ENCODE measurements at regions not wholly inside any gene's neighbourhood (a gene's known extent, or its start where the extent isn't known, plus 50 kb on each side); places are given as distances from the start of the nearest gene placed in this dataset.

- Mint-ChIP-seq H3K27ac (ENCODE audit: unreplicated experiment) (no peak overlapping the region), H3K4me3 (ENCODE audit: unreplicated experiment) (no peak overlapping the region), H3K27me3 (ENCODE audit: unreplicated experiment) (no peaks in the 10 kb centered on the region), H3K9me3 (ENCODE audit: unreplicated experiment) (no peaks in the 10 kb centered on the region), H3K36me3 (ENCODE audit: low read depth, unreplicated experiment) (no peaks in the 10 kb centered on the region), H3K4me1 (ENCODE audit: unreplicated experiment) (no peaks in the 10 kb centered on the region)
- no peak for DNase-seq (ENCODE audit: low spot score)
- no peak for TF ChIP-seq CTCF (IDR thresholded peaks at IDR 0.05; ENCODE audit: unreplicated experiment)
Observed at GRCh38 chr13:58592052-58592451, 960.5 kb downstream of the PCDH17 start.

- Mint-ChIP-seq H3K36me3 (ENCODE audit: low read depth, unreplicated experiment) (no peaks in the 10 kb centered on the region), H3K4me1 (ENCODE audit: unreplicated experiment) (no peaks in the 10 kb centered on the region), H3K4me3 (ENCODE audit: unreplicated experiment) (no peak overlapping the region), H3K27ac (ENCODE audit: unreplicated experiment) (no peak overlapping the region), H3K27me3 (ENCODE audit: unreplicated experiment) (no peaks in the 10 kb centered on the region), H3K9me3 (ENCODE audit: unreplicated experiment) (no peaks in the 10 kb centered on the region)
- DNase-seq (ENCODE audit: low spot score) = no peak
- TF ChIP-seq CTCF (IDR thresholded peaks at IDR 0.05; ENCODE audit: unreplicated experiment) = no peak
Observed at GRCh38 chr13:58592786-58593185, 961.2 kb downstream of the PCDH17 start.

GRCh38 chr13:58594747-58595600, 963.4 kb downstream of the PCDH17 start:
- Mint-ChIP-seq H3K9me3 (ENCODE audit: unreplicated experiment) (no peaks in the 10 kb centered on the region), H3K27me3 (ENCODE audit: unreplicated experiment) (no peaks in the 10 kb centered on the region), H3K4me1 (ENCODE audit: unreplicated experiment) (no peaks in the 10 kb centered on the region), H3K36me3 (ENCODE audit: low read depth, unreplicated experiment) (no peaks in the 10 kb centered on the region), H3K27ac (ENCODE audit: unreplicated experiment) (no peak overlapping the region), H3K4me3 (ENCODE audit: unreplicated experiment) (no peak overlapping the region)
- no peak for DNase-seq (ENCODE audit: low spot score)
- TF ChIP-seq CTCF (IDR thresholded peaks at IDR 0.05; ENCODE audit: unreplicated experiment) = no peak

- no peak overlapping the region for H3K27ac Mint-ChIP-seq (ENCODE audit: unreplicated experiment)
- no peak for DNase-seq (ENCODE audit: low spot score)
- no peak for TF ChIP-seq CTCF (IDR thresholded peaks at IDR 0.05; ENCODE audit: unreplicated experiment)
- peaks cover 10% of the 10 kb centered on the region for H3K4me1 Mint-ChIP-seq (ENCODE audit: unreplicated experiment)
- no peaks in the 10 kb centered on the region for H3K9me3 Mint-ChIP-seq (ENCODE audit: unreplicated experiment)
- H3K36me3 Mint-ChIP-seq (ENCODE audit: low read depth, unreplicated experiment) = no peaks in the 10 kb centered on the region
- H3K4me3 Mint-ChIP-seq (ENCODE audit: unreplicated experiment) = no peak overlapping the region
- no peaks in the 10 kb centered on the region for H3K27me3 Mint-ChIP-seq (ENCODE audit: unreplicated experiment)
Observed at GRCh38 chr13:58597552-58597951, 966.0 kb downstream of the PCDH17 start.

- no peak for TF ChIP-seq CTCF (IDR thresholded peaks at IDR 0.05; ENCODE audit: unreplicated experiment)
- Mint-ChIP-seq H3K4me1 (ENCODE audit: unreplicated experiment) (peaks cover 10% of the 10 kb centered on the region), H3K36me3 (ENCODE audit: low read depth, unreplicated experiment) (no peaks in the 10 kb centered on the region), H3K9me3 (ENCODE audit: unreplicated experiment) (no peaks in the 10 kb centered on the region), H3K27me3 (ENCODE audit: unreplicated experiment) (no peaks in the 10 kb centered on the region), H3K4me3 (ENCODE audit: unreplicated experiment) (no peak overlapping the region), H3K27ac (ENCODE audit: unreplicated experiment) (no peak overlapping the region)
- DNase-seq (ENCODE audit: low spot score) = no peak
Observed at GRCh38 chr13:58598241-58598640, 966.7 kb downstream of the PCDH17 start.

Data from endothelial cell (in vitro differentiated cells).